ENCODE measurements at regions not wholly inside any gene's neighbourhood (a gene's known extent, or its start where the extent isn't known, plus 50 kb on each side); places are given as distances from the start of the nearest gene placed in this dataset.

DNA sequence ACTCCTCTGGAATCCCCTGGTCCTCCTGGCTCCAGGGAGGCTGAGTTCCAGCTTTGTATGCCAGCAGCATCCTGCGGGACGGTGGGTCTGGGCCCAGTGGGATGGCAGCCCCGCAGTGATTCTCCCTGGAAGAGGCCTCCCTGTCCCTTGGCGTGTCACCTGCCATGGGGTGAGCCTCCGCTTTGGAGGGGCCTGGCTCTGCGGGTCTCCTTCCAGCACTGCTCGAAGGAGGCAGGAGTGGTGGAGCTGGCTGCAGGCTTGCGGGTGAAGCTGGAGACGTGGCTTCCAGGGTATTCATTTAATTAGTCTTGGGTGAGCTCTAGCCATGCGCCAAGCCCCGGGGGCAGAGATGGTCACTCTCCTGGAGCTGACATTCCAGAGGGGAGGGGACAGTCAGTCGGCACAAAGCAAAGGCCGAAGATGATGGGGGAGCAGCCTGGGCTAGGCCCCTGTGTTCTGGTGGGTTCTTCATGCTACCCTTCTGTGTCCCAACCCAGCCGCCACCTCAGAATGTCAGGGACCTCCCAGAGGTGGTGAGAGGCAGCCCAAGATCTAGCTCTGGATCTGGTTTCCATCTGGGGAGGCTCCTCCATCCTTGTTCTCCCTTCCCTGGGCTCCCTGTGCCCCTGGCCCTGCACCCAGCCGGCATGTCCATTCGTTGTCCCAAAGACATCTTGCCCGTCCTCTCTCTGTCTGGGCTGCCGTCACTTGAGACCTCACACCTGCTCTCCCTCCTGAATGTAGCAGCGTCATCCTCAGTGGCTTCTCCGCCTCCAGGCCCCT is 1332.5 kb downstream of the BRD1 start:
- no peak overlapping the region for H3K4me3 ChIP-seq (ENCODE audit: low read length)
- no peak overlapping the region for H3K27ac ChIP-seq (ENCODE audit: low read depth, low read length)
- H3K4me1 ChIP-seq (ENCODE audit: control insufficient read depth, insufficient read depth, low read length), result no peaks in the 10 kb centered on the region
- H3K27me3 ChIP-seq (ENCODE audit: control insufficient read depth, insufficient read depth, low read length), result peaks cover 14% of the 10 kb centered on the region
- no peaks in the 10 kb centered on the region for H3K36me3 ChIP-seq (ENCODE audit: control insufficient read depth, insufficient read depth, low read length)
- no peak overlapping the region for H3K9ac ChIP-seq (ENCODE audit: low read length)

DNA sequence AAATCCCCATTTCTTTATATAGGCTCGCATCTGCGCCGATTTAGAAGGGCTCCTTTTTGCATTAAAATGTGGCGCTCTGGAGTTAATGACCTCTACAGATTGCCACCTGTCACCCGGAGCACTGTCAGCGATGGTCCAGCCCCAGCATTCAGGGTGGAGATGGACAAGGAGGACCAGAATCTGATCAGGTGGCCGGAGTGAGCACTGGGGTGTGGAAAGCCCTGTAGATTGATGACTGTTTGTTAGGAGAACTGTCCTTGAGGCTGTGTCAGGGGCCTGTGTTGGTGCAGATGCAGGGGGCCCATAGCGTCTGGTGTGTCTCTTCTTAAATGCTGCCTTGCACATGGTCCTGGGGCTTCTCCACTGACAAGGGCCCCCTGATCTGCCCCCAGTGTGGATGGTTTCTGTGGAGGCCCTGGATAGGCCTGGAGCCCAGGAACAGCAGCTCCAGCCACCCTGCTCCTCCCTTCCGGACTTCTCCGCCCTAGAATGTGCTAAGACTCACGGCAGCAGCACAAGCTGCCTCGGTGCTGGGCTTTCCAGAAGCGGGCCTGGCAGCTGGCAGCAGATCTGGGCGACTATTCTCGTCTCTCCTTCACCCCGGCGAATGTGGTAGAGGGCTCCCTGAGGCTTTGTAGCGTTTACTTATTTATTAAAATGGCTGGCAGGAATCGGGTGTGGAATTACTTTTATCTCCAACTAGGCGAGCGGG is 1333.3 kb downstream of the BRD1 start:
- Histone ChIP-seq H3K9ac (ENCODE audit: low read length) (no peak overlapping the region), H3K36me3 (ENCODE audit: control insufficient read depth, insufficient read depth, low read length) (no peaks in the 10 kb centered on the region), H3K27me3 (ENCODE audit: control insufficient read depth, insufficient read depth, low read length) (peaks cover 17% of the 10 kb centered on the region), H3K4me3 (ENCODE audit: low read length) (no peak overlapping the region), H3K4me1 (ENCODE audit: control insufficient read depth, insufficient read depth, low read length) (no peaks in the 10 kb centered on the region), H3K27ac (ENCODE audit: low read depth, low read length) (no peak overlapping the region)

DNA sequence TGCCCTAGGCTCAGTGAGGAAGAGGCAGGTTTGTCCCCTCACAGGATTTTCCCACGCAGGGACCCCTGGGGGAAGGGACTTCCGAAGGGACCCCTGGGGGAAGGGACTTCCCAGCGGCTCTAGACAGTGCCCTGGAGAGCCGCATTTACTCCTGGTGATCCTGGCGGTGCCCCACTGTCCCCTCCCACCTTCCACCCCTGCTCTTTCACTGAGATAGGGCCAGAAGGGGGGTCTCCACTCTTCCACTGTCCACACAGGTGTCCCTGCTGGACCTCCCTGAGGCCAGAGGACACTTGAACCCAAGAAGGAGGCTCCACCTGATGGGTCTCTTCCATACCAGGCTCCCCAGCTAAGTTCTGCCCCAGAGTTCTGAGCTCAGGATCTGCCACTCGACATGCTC is 1333.9 kb downstream of the BRD1 start:
- H3K4me1 ChIP-seq (ENCODE audit: control insufficient read depth, insufficient read depth, low read length), result no peaks in the 10 kb centered on the region
- H3K36me3 ChIP-seq (ENCODE audit: control insufficient read depth, insufficient read depth, low read length), result no peaks in the 10 kb centered on the region
- H3K9ac ChIP-seq (ENCODE audit: low read length), result no peak overlapping the region
- no peak overlapping the region for H3K4me3 ChIP-seq (ENCODE audit: low read length)
- H3K27ac ChIP-seq (ENCODE audit: low read depth, low read length), result no peak overlapping the region
- peaks cover 17% of the 10 kb centered on the region for H3K27me3 ChIP-seq (ENCODE audit: control insufficient read depth, insufficient read depth, low read length)

DNA sequence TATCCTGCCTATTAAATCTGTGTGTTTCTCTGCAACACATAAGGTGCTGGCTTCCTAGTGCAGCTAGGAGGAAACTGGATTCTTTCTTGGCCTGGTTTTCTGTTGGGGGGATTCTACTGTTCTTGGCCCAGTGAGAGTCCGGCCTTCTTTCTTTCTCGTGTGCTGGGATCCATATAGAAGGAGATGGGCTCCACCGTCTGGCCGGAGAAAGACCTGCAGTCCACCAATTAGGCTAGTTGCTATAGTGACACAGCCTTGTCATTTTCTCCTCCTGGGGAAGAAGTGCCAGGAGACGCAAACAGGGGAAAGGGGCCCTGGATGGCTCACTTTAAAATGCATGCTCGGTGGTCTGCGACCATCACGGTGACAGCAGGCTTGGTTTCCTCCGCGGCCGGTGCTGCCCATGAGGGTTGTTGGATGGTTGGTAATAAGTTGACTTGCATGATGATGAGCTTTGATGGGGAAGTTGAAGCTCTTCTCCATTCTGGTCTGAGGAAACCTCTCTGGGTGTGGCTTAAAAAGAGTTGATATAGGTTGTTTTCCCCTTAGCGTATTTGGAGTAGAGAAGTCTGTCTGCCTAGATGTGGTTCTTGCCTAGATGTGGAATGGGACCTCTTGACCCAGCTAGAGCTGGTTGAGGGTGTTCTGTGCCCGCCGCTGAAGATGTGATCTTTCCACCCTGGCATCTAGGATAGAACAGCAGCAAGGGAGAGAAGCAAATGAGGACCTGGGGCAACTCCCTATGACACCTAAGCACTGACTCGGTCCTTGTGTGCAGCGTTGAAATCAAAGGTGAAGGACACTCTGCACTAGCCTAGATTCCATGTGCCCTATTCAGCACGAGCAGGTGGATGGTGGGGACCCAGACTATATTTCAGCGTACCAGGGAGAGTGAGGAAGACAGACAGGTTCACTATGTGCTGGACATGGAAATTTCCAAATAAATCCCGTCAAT is 1335.0 kb downstream of the BRD1 start:
- H3K4me1 ChIP-seq (ENCODE audit: control insufficient read depth, insufficient read depth, low read length), result no peaks in the 10 kb centered on the region
- peaks cover 24% of the 10 kb centered on the region for H3K27me3 ChIP-seq (ENCODE audit: control insufficient read depth, insufficient read depth, low read length)
- H3K9ac ChIP-seq (ENCODE audit: low read length), result no peak overlapping the region
- H3K27ac ChIP-seq (ENCODE audit: low read depth, low read length), result no peak overlapping the region
- H3K36me3 ChIP-seq (ENCODE audit: control insufficient read depth, insufficient read depth, low read length), result no peaks in the 10 kb centered on the region
- H3K4me3 ChIP-seq (ENCODE audit: low read length), result no peak overlapping the region

DNA sequence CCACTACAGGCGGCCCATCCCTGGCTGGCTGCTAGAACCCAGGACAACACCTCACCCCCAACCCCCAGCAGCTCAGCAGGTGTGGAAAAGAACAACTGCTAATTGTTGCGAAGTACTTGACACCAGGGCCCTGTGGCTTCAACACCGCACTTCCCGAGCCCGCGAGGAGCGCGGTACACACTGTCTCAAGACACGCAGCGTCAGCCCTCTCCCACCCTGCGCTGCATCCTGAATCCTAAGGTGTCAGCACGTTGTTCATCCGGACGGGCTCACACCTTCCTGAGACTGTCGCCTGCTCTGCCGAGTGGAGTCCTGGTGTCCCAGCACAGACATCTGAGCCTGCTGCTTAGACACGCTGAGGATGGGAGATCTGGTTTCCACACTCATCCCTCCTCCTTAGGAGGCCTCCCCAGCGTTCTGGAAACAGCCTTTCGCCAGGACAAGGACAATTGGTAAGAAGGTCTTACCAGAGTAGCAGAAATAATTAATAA is 1336.2 kb downstream of the BRD1 start:
- no peak overlapping the region for H3K4me3 ChIP-seq (ENCODE audit: low read length)
- peaks cover 24% of the 10 kb centered on the region for H3K27me3 ChIP-seq (ENCODE audit: control insufficient read depth, insufficient read depth, low read length)
- H3K36me3 ChIP-seq (ENCODE audit: control insufficient read depth, insufficient read depth, low read length), result no peaks in the 10 kb centered on the region
- H3K9ac ChIP-seq (ENCODE audit: low read length), result no peak overlapping the region
- no peak overlapping the region for H3K27ac ChIP-seq (ENCODE audit: low read depth, low read length)
- H3K4me1 ChIP-seq (ENCODE audit: control insufficient read depth, insufficient read depth, low read length), result no peaks in the 10 kb centered on the region

DNA sequence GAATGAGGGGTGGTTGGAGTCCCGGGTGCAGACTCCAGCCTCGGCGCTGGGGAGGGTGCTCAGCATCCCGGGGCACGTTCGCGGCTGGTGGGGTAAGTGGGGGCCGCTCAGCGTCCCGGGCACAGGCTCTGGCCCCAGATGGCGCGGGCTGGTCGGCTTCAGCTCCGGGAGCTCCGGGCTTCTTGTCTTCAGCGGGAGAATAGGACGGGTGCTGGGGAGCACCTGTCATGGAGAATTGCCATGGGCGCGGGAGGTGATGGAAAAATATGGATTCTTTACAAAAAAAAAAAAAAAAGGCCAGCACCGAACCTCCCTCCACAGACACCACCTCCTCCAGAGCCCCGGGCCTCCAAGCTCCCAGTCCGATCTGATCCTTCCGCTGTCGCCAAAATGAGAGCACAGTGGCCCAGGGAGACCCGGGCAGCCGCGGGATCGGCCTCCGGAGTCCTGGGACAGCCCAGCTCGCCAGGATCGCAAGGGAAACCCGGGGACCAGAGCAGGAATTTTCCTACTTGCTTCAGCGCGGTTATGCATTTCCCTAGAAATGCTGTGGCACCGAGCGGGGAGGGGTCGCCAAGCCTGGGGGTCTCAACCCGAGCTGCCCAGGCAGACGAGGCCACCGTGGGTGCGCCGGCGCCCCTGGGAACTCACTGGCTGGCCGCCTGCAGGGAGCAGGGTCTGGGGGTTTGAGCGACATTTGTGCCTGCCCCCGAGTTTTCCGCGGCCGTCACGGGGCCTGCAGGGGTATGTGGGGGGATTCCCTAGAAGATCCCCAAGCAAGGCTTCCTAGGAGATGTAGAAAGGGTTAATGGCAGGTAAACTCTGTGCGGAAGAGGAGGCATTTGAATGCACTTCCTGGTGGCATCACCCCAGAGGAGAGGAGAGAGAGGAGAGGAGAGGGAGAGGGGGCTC is 1336.9 kb downstream of the BRD1 start:
- Histone ChIP-seq H3K36me3 (ENCODE audit: control insufficient read depth, insufficient read depth, low read length) (no peaks in the 10 kb centered on the region), H3K4me1 (ENCODE audit: control insufficient read depth, insufficient read depth, low read length) (no peaks in the 10 kb centered on the region), H3K9ac (ENCODE audit: low read length) (no peak overlapping the region), H3K27me3 (ENCODE audit: control insufficient read depth, insufficient read depth, low read length) (peaks cover 24% of the 10 kb centered on the region), H3K27ac (ENCODE audit: low read depth, low read length) (no peak overlapping the region), H3K4me3 (ENCODE audit: low read length) (peak overlapping the region; percentile 36)

DNA sequence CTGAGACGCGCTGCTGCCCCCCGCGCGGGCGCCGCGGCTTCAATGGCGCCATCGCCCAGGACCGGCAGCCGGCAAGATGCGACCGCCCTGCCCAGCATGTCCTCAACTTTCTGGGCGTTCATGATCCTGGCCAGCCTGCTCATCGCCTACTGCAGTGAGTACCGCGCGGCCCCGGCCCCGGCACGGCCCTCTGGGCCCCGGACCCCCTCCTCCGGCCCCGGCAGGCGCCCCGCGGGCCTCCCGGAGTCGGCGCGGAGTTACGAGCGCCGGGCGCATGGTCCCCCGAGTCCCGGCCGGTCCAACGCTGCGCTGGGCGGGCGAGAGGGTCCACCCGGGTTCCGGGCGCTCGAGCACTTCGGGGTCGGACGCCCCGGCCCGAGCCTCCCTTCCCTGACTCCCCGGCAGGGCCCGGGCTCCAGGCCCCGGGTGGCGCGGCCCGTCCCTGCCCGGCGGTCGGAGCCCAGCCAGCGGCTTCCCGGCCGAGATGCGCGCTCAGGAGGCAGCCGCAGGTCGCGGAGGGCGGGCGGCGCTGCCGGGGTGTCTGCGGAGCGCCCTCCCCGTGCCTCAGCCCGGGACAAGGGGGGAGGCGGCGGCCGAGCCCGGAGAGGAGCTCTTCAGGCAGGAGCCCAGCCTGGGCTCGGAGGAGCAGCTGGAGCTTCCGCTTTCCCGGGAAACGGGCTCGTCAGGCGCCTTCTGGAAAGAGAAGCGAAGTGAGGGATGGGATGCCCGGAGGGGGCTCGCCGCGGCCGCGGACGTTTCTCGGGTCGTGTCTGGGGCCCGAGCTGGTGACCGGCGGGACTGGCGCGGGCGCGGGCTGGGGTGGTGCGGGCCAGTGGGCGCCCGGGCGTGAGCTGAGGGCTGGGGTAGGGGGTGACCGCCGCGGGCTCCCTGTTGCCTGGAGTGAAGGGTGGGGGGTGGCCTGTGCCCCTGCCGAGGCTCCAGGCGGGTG is 1337.8 kb downstream of the BRD1 start:
- Histone ChIP-seq H3K36me3 (ENCODE audit: control insufficient read depth, insufficient read depth, low read length) (no peaks in the 10 kb centered on the region), H3K9ac (ENCODE audit: low read length) (no peak overlapping the region), H3K27ac (ENCODE audit: low read depth, low read length) (no peak overlapping the region), H3K4me1 (ENCODE audit: control insufficient read depth, insufficient read depth, low read length) (no peaks in the 10 kb centered on the region), H3K27me3 (ENCODE audit: control insufficient read depth, insufficient read depth, low read length) (peaks cover 24% of the 10 kb centered on the region), H3K4me3 (ENCODE audit: low read length) (peak overlapping the region; percentile 36)

DNA sequence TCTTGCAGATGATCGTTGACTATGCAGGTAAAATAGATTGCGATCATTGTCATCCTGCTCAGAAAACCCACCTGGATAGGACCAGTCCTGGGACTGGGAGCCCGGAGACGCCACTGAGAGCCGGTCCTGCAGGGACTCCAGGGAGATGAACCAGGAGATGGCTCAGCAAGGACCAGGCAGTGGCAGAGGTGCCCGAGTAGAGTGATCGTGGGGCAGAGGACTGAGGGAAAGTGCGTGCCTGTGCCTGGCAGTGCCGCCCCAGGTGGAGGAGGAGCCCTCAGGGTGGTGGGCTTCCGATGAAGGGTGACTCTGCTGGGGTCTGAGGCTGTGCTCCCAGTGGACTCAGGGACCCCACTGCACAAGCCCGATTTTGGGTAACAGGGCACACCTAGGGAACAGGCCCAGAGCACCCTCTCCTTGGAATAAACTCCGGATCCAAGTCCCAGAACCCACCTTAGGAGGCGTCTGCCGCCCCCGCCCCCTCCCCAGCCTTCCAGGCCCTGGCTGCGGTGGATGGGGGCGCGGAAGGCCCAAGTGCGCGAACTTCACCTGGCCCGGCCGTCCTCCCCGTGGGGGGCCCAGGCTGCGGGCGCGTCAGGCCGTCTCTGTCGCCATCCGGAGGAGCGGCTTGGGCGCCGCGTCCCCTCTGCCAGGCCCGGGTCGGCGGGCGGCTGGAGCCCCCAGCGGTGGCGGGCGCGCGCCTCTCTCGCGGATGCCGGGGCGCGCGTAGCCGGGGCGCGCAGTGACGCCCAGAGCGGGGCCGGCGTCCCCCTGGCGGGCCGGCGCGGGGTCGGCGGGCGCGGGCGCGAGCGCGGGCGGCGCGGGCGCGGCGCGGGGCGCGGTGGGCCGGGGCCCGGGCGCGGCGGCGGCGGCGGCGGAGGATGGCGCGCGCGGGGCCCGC is 1338.8 kb downstream of the BRD1 start:
- Histone ChIP-seq H3K4me1 (ENCODE audit: control insufficient read depth, insufficient read depth, low read length) (no peaks in the 10 kb centered on the region), H3K4me3 (ENCODE audit: low read length) (no peak overlapping the region), H3K27ac (ENCODE audit: low read depth, low read length) (no peak overlapping the region), H3K36me3 (ENCODE audit: control insufficient read depth, insufficient read depth, low read length) (no peaks in the 10 kb centered on the region), H3K9ac (ENCODE audit: low read length) (no peak overlapping the region), H3K27me3 (ENCODE audit: control insufficient read depth, insufficient read depth, low read length) (peaks cover 24% of the 10 kb centered on the region)

DNA sequence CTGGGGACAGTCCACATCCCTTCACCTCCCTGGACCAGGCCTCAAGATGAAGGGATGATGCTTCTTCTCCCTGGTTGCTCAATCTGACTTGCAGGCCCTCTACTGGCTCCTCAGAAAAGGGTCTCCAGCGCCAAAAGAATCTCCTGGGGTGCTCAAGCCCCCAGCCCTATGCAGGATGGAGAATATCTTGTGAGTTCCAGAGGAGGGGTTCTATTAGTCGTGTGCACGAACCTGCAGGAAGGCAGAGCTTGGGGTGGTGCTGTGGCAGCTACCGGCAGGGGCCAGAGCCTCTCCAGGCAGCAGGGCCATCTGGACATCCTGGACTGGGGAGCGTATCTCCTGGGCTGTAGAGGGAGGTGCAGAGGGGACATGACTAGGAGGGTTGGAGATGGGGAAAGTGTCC is 1339.5 kb downstream of the BRD1 start:
- H3K4me3 ChIP-seq (ENCODE audit: low read length), result no peak overlapping the region
- H3K27ac ChIP-seq (ENCODE audit: low read depth, low read length), result no peak overlapping the region
- no peaks in the 10 kb centered on the region for H3K36me3 ChIP-seq (ENCODE audit: control insufficient read depth, insufficient read depth, low read length)
- H3K27me3 ChIP-seq (ENCODE audit: control insufficient read depth, insufficient read depth, low read length), result peaks cover 24% of the 10 kb centered on the region
- no peak overlapping the region for H3K9ac ChIP-seq (ENCODE audit: low read length)
- no peaks in the 10 kb centered on the region for H3K4me1 ChIP-seq (ENCODE audit: control insufficient read depth, insufficient read depth, low read length)

DNA sequence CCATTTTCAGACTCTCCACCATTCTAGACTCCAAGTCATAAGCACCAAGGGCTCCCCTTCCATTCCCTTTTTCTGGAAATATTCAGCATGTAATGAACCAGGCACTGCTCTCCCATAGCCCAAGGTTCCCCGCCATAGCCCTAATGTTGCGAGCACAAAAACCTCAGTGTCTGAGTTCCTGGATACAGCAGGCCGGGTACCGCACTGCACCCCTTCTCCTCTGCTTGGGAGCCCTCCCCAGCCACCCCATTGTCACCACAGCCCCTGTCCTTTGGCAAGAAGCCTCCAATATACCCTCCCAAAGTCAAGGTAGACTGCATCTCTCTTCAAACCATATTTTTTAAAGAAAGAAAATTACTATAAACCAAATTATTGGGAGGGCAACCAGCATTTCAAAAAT is 1341.1 kb downstream of the BRD1 start:
- no peak overlapping the region for H3K9ac ChIP-seq (ENCODE audit: low read length)
- no peaks in the 10 kb centered on the region for H3K36me3 ChIP-seq (ENCODE audit: control insufficient read depth, insufficient read depth, low read length)
- H3K4me3 ChIP-seq (ENCODE audit: low read length), result no peak overlapping the region
- H3K27me3 ChIP-seq (ENCODE audit: control insufficient read depth, insufficient read depth, low read length), result peaks cover 22% of the 10 kb centered on the region
- no peak overlapping the region for H3K27ac ChIP-seq (ENCODE audit: low read depth, low read length)
- no peaks in the 10 kb centered on the region for H3K4me1 ChIP-seq (ENCODE audit: control insufficient read depth, insufficient read depth, low read length)
